Gastroesophageal sphincter (tissue), 4 donors: ENCODE measurements at regions not wholly inside any gene's neighbourhood (a gene's known extent, or its start where the extent isn't known, plus 50 kb on each side); places are given as distances from the start of the nearest gene placed in this dataset.

Experiments
- ATAC-seq: fragments of 150-250 bp; one replicate; pipeline ENCODE4 v1.9.1; 2016; ENCODE audit warnings: mild to moderate bottlenecking, moderate library complexity
- H3K27ac ChIP-seq, 4 donors: fragments of 200-600 bp; sonication (generic) in 3 of 4; 1 replicate in 3 of 4; 2 replicates in 1 of 4; pipeline ENCODE4 v1.5.1; 2016 to 2019
- H3K27me3 ChIP-seq: fragments of 200-600 bp; sonication (generic); one replicate; pipeline ENCODE4 v1.5.1; 2019
- H3K36me3 ChIP-seq, 2 donors: fragments of 200-600 bp; sonication (generic); one replicate each; pipeline ENCODE4 v1.5.1; 2019; ENCODE audit warnings: control low read depth in 1 of 2
- H3K4me1 ChIP-seq, 3 donors: fragments of 200-600 bp; sonication (generic); 1 replicate in 2 of 3; 2 replicates in 1 of 3; pipeline ENCODE4 v1.5.1; 2016 to 2019; ENCODE audit warnings: control low read depth in 2 of 3
- H3K4me3 ChIP-seq, 2 donors: fragments of 200-600 bp; sonication (generic); one replicate each; pipeline ENCODE4 v1.5.1; 2019; ENCODE audit warnings: mild to moderate bottlenecking in 1 of 2, moderate library complexity in 1 of 2
- H3K9me3 ChIP-seq, 3 donors: fragments of 200-600 bp; sonication (generic); one replicate each; pipeline ENCODE4 v1.5.1; 2017 to 2019; ENCODE audit warnings: control low read depth in 2 of 3
- EP300 ChIP-seq: sonication (generic); formaldehyde crosslinking; IDR thresholded peaks from one replicate; pipeline ENCODE4 v1.6.1; 2017; ENCODE audit warnings: antibody characterized with exemption, mild to moderate bottlenecking
- POLR2A ChIP-seq, 2 donors: fragments of 450-650 bp; IDR thresholded peaks; one replicate each; pipeline ENCODE4 v1.6.1; 2017; ENCODE audit warnings: antibody characterized with exemption in 2 of 2, mild to moderate bottlenecking in 2 of 2, moderate library complexity in 1 of 2
- POLR2AphosphoS5 ChIP-seq: sonication (generic); formaldehyde crosslinking; IDR thresholded peaks from one replicate; pipeline ENCODE4 v1.6.1; 2017; ENCODE audit warnings: antibody characterized with exemption
- WGBS, 2 donors: methylation state at CpG; one replicate each; pipeline ENCODE4 v1.1.5; 2018; ENCODE audit warnings: low coverage in 1 of 2; 5-methylcytosine and 5-hydroxymethylcytosine counted together
- TF ChIP-seq, protein P1 (sequence below), 4 experiments: fragments of 200-600 bp in 2 of 4; fragments of 450-650 bp in 2 of 4; sonication (generic) in 1 of 4; IDR thresholded peaks; one replicate each; pipeline ENCODE4 v1.5.1; 2017 to 2019; ENCODE audit warnings: antibody characterized with exemption in 4 of 4, mild to moderate bottlenecking in 2 of 4, moderate library complexity in 2 of 4

DNA sequence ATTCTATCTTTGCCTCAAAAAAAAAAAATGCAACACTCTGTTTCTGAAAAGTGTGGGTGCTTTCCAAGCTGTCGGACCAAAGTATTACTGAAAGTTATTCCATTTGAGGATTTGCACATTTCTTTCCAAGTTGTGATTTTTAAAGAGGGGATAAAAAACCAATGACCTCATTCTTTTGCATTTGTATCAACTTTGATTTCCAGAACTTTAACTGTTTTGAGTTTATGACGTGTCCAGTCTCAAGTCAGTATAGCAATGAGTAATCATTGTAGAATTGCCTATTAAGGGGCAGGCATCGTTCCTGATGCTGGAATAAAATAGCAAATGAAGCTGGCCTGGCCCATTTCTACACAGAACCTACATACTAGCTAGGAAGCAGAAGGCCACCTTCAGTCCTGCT lies 229.6 kb upstream of the RBFOX1 start:
- Histone ChIP-seq H3K36me3 (no peaks in the 10 kb centered on the region), H3K27me3 (no peaks in the 10 kb centered on the region), H3K27ac (no peak overlapping the region), H3K4me1 (no peaks in the 10 kb centered on the region), H3K4me3 (no peak overlapping the region), H3K9me3 (no peaks in the 10 kb centered on the region)
- TF ChIP-seq POLR2AphosphoS5 (no peak), POLR2A (IDR thresholded peaks at IDR 0.05) (no peak), EP300 (no peak)
- TF ChIP-seq, protein P1, sequence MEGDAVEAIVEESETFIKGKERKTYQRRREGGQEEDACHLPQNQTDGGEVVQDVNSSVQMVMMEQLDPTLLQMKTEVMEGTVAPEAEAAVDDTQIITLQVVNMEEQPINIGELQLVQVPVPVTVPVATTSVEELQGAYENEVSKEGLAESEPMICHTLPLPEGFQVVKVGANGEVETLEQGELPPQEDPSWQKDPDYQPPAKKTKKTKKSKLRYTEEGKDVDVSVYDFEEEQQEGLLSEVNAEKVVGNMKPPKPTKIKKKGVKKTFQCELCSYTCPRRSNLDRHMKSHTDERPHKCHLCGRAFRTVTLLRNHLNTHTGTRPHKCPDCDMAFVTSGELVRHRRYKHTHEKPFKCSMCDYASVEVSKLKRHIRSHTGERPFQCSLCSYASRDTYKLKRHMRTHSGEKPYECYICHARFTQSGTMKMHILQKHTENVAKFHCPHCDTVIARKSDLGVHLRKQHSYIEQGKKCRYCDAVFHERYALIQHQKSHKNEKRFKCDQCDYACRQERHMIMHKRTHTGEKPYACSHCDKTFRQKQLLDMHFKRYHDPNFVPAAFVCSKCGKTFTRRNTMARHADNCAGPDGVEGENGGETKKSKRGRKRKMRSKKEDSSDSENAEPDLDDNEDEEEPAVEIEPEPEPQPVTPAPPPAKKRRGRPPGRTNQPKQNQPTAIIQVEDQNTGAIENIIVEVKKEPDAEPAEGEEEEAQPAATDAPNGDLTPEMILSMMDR (IDR thresholded peaks at IDR 0.05) = no peak
- no peak for ATAC-seq
- WGBS, 2 donors = 33 to 34% methylated on average over 2 to 3 of the region's 3 CpGs

DNA sequence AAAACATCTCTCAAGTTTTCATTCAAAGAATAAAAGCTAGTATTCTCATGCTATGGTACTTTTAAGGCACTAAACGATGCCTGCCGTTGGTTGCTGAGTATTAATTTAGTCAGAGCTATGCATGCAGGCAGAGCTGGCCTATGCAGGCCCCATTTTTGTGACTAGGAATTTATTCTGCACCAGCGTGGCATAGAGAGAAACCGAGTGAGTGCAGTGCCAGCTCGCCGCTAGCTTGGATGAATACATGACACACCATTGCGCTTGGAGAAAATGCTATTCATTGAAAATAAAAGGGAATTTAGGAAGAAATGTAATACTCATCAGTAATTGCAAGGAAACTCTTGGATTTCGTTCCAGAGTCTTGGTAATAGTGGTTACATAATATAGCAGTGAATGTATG lies 231.6 kb upstream of the RBFOX1 start:
- TF ChIP-seq POLR2AphosphoS5 (no peak), EP300 (no peak), POLR2A (IDR thresholded peaks at IDR 0.05) (no peak)
- TF ChIP-seq, protein P1 (IDR thresholded peaks at IDR 0.05) = no peak
- Histone ChIP-seq H3K27me3 (no peaks in the 10 kb centered on the region), H3K27ac (no peak overlapping the region), H3K9me3 (no peaks in the 10 kb centered on the region), H3K4me1 (no peaks in the 10 kb centered on the region), H3K36me3 (no peaks in the 10 kb centered on the region), H3K4me3 (no peak overlapping the region)
- WGBS, 2 donors = 72 to 92% methylated on average over 8 of the region's 8 CpGs
- no peak for ATAC-seq

- TF ChIP-seq POLR2AphosphoS5 (no peak), POLR2A (IDR thresholded peaks at IDR 0.05) (no peak), EP300 (no peak)
- TF ChIP-seq, protein P1 (IDR thresholded peaks at IDR 0.05) = no peak
- H3K27me3 ChIP-seq = no peaks in the 10 kb centered on the region
- no peaks in the 10 kb centered on the region for H3K4me1 ChIP-seq
- H3K36me3 ChIP-seq = no peaks in the 10 kb centered on the region
- H3K9me3 ChIP-seq = no peaks in the 10 kb centered on the region
- no peak overlapping the region for H3K4me3 ChIP-seq
- H3K27ac ChIP-seq = no peak overlapping the region
- no peak for ATAC-seq
- 11% methylated on average over 1 of the region's 1 CpG; no CpG with 5 or more reads in 1 of the 2 donors for WGBS, 2 donors
Observed at GRCh38 chr16:7097518-7097917, 235.1 kb upstream of the RBFOX1 start.

DNA sequence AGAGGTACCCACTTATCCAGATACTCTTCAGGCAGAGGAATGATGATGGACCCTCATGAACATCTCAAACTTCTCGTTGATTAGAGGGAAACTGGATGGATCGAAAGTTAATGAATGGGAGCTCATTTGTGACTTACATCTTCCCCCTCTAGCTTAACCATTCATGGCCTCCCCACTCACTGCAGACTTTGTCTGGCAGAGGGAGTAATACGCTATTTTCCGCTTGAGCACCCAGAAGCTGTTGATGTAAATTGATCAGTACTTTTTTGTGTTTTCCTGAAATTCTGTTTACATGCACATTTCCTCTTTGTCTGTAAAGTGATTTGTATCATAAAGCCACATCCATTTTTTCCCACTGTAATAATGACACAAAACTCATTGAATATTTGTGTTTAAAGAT lies 239.1 kb upstream of the RBFOX1 start:
- TF ChIP-seq EP300 = no peak
- Histone ChIP-seq H3K4me3 (no peak overlapping the region), H3K27me3 (peaks cover 6% of the 10 kb centered on the region), H3K9me3 (no peaks in the 10 kb centered on the region), H3K27ac (no peak overlapping the region), H3K36me3 (no peaks in the 10 kb centered on the region), H3K4me1 (no peaks in the 10 kb centered on the region)
- ATAC-seq = no peak
- WGBS, 2 donors = 83 to 97% methylated on average over 4 of the region's 4 CpGs

GRCh38 chr16:7090628-7091115 lies 242.0 kb upstream of the RBFOX1 start:
- H3K4me3 ChIP-seq = no peak overlapping the region
- no peaks in the 10 kb centered on the region for H3K36me3 ChIP-seq
- 29 to 43% methylated on average over 5 to 8 of the region's 9 CpGs for WGBS, 2 donors
- H3K27me3 ChIP-seq = peaks cover 22% of the 10 kb centered on the region
- H3K4me1 ChIP-seq = no peaks in the 10 kb centered on the region
- H3K27ac ChIP-seq = no peak overlapping the region
- H3K9me3 ChIP-seq = no peaks in the 10 kb centered on the region
- no peak for TF ChIP-seq EP300
- TF ChIP-seq, protein P1 (IDR thresholded peaks at IDR 0.05) = no peak
- no peak for TF ChIP-seq POLR2A (IDR thresholded peaks at IDR 0.05)
- no peak for TF ChIP-seq POLR2AphosphoS5
- no peak for ATAC-seq
